Kidney tubule cell (primary cell): ENCODE measurements at regions not wholly inside any gene's neighbourhood (a gene's known extent, or its start where the extent isn't known, plus 50 kb on each side); places are given as distances from the start of the nearest gene placed in this dataset.

Source experiments
- DNase-seq: peaks from one replicate; pipeline ENCODE4 v3.0.0-alpha.2; 2018; ENCODE audit warnings: low spot score

GRCh38 chr2:215687149-215688031 is 251.5 kb upstream of the FN1 start:
- DNase-seq: no peak

DNA sequence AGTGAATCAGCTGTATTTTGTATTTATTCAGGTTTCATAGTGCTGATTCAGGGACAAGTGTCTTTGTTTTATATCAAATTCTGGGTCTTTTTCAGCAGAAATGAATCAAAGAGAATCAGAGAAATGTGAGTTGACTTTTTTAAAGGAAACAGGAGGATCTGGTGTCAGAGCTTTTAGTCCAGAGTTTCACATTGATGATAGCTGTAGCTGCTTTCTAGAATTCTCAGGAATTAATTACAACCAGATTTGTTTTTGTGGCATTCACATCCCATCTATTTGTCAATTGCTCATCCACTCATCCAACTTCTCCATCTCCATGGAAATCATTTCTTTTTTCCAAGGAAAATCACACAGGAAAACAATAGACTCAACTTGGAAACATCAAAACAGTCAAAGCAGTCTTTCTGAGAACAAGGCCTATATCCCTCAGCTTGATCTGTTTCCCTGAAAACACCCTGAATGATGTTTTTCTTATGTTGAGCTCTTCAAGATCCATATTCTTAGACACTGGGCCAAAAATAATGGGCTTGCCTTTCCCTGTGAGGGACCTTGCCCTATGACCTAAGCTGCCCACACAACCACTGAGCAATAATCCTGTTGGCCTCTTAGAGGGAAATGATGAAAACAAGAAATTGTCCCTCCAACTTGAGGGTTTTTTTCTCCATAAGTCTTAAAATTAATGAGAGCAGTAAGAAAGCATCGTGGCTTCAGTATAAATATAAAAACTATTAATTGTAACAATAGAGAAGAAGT is 249.5 kb upstream of the FN1 start:
- no peak for DNase-seq

DNA sequence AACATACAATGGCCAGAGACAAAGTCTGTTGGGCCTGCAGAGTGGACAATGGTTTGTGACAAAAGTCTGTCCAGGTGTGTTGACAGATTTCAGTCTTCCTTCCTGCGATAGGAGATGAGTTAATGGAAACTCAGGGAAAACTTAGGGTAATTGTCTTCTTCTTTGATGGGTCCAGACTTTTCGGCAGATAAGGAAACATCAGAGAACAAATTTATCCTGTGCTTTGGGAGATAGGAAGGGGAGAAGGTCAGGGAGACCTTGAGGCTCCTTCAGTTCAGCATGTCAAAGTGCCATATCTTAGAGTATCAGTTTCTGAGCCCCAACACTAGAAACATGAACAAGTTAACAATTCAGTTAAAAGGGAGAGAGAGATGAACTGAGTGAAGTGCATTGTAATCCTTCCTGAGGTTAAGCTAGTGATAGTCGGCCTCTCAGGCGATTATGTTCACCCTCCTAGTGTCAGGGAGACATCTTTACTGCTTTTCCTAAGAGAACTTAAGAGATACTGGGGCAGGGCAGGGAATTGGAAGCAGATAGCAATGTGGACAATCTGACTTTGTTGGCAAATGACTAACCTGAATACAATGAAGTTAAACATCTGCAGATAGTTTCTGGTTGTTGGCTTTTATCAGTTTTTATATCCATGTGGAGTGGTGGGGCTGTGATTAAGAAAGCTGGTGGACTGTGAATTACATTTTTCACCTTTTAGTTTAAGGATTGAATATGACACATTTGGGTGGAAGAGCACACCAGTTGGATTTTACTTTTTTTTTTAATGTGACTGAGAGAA is 248.8 kb upstream of the FN1 start:
- DNase-seq: peak; percentile 93

GRCh38 chr2:215683295-215683694 is 247.4 kb upstream of the FN1 start:
- no peak for DNase-seq

GRCh38 chr2:215681799-215682596 is 246.1 kb upstream of the FN1 start:
- DNase-seq: no peak

DNA sequence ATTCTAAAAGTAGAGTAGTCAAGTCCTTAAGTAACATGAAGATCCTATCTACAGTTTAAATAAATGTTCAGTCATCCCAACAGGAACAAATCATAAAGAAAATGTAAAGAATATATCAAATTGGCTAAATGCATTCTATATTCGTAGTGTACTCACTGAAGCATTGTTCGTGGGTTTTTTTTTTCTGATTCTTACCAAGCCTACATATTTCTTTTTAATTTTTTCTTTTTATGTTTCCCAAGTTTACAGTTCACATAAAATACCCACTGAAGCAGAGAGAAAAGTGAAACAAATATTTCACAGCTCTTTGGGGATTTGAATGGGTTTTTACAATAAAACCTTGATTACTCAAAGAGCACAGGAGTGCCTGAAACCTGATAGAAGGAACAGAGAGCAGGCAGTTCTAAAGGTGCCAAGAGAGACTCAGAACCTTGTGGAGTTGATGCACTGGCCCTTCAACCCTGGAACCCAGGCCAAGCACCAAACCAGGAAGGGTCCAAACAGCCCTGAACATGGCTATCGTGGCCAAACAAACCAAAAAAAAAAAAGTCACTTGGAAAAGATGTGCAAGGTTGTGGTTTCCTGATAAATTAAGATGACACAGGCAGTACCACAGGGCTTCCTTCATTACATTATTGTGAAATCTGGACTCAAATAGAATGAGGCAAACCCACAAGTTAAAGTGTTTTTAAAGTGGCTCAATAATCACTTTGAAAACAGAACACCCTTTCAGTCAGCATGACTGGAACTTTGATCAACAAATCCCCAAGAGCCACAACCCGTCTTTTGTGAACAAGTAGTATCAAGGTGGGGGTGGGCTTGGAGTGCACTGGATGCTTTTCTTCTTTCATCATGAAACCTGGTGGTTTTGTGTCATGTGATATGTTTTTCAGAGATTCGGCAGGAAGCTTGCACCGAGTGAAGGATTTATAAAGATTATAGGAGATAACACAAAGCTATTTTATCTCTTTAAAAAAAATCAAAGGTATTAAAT is 245.0 kb upstream of the FN1 start:
- DNase-seq: peak; percentile 98

GRCh38 chr2:215678094-215678493 is 242.2 kb upstream of the FN1 start:
- DNase-seq: no peak

DNA sequence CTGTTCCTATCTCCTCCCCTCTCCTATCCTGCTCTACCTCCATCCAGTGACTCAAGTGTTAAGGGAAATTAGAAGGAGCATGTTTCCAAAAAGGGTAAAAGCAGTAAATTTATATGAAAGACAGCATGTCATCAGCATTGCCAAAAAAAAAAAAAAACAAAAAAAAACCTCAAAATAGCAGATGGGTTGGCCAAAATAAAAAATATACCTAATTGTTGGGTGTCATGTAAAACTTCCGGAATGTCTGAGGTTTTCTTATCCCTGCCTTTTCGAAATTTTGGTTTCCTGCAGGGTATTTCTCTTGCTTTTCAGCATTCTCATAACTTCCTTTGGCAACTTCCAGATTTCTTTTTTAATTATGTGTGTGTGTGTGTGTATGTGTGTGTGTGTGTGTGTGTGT is 241.6 kb upstream of the FN1 start:
- no peak for DNase-seq

DNA sequence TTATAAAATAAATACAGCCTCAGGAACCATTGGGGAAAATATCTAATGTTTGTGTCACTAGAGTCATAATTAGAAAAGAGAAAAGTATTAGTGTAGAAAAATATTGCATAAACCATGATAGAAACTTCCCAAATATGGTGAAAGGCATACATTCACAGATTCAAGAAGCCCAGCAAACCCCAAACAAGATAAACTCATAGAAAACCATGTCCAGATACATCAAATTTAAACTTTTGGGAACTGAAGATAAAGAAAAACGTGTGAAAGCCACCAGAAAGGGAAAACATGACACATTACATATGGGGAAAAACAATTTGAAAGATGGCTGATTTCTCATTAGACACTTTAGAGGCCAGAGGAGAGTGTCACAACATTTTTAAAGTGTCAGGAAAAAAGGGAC is 236.5 kb upstream of the FN1 start:
- no peak for DNase-seq

GRCh38 chr2:215671691-215672090 is 235.8 kb upstream of the FN1 start:
- no peak for DNase-seq

DNA sequence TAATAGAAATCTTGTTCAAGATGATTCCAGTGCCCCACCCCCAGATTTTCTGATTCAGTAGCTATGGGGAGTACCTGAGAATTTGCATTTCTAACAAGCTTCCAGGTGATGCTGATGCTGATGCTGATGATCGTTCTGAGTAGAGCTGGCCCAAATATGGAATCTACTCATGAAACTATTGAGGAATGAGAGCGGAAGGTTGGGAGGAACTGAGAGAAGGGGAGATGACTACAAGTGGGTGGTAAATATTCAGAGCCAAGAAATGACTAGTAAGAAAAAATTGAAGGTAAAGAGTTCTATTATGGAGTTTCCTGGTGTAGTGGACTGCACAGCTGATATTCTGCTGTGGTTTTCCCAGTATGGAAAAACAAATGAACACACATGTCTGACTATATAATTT is 235.4 kb upstream of the FN1 start:
- no peak for DNase-seq

DNA sequence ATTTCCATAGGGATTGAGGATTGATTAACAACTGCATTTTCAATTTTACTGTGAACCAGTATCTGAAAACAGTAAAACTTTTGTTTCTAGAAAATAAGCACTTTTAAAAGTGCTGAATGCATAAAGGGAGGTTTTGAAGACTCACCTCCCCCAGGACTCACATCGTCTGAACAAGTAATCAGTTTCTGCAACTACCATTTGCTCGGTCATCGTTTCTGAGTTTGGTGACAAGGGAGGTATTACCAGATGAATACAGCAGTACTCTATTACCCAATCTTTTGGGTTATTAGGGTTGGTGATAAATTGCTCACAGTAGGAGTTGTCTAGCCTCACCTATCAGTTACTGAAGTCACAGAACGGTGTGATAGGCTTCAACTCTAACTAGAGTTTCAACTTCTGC is 234.5 kb upstream of the FN1 start:
- no peak for DNase-seq

GRCh38 chr2:215668378-215668775 is 232.5 kb upstream of the FN1 start:
- no peak for DNase-seq

GRCh38 chr2:215667585-215668377 is 231.9 kb upstream of the FN1 start:
- no peak for DNase-seq

- DNase-seq: peak; percentile 95
These were observed 229.1 kb upstream of the FN1 start for GRCh38 chr2:215664847-215665525.

DNA sequence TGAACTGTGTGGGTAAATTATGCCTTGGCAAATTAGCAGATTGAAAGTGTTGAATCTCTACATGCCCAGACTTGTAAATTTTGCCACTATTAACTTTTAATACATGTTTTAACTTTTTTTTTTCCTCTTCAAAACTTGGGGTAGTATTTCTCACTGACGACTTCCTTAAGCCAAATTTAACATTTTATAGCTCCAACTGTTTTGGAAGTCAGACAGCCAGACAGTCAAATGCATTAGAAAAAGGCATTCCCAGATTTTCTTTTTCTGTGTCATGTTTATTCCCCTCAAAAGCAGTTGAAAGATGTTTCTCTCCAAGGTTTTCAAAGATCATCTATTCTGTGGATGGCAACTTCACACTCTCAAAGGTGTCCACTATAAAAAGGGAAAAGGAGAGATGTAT is 226.8 kb upstream of the FN1 start:
- no peak for DNase-seq

DNA sequence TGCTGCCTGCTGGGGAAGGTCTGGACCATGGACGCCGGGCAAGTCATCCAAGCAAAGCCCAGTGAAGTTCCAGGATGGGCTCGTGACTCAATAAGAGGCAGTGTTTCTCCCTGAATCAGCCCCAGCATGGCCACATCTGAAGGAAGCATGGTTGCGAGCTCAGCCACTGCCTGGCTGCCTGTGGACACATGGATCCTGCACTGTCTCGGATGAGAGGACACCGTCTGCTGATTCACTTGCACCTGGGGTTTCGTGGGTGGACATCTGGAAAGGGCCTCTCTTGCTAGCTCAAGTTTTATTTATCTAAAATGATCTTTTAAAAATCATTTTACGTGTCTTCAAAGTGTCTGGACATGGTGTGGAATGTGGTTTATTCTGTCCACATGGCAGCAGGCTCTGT is 224.8 kb upstream of the FN1 start:
- DNase-seq: peak; percentile 99

GRCh38 chr2:215659650-215660049 is 223.8 kb upstream of the FN1 start:
- no peak for DNase-seq
